NB4 (cell line): ENCODE measurements at regions not wholly inside any gene's neighbourhood (a gene's known extent, or its start where the extent isn't known, plus 50 kb on each side); places are given as distances from the start of the nearest gene placed in this dataset.

Source experiments
- DNase-seq: peaks from one replicate; pipeline ENCODE4 v3.0.0; 2010; ENCODE audit warnings: low read depth
- H3K4me3 ChIP-seq: one replicate; pipeline ENCODE4 v1.5.1; 2011; ENCODE audit warnings: mild to moderate bottlenecking, low read depth, low read length, moderate library complexity
- CTCF ChIP-seq: IDR thresholded peaks from one replicate; pipeline ENCODE4 v1.5.1; 2012; ENCODE audit warnings: low read depth, low read length
- MAX ChIP-seq: IDR thresholded peaks from 2 replicates; pipeline ENCODE4 v1.6.1; 2011; ENCODE audit warnings: low read depth, low read length
- MYC ChIP-seq: IDR thresholded peaks from 2 replicates; pipeline ENCODE4 v1.6.1; 2011; ENCODE audit warnings: low read depth, low read length
- POLR2A ChIP-seq: IDR thresholded peaks from 2 replicates; pipeline ENCODE4 v1.6.1; 2011; ENCODE audit warnings: mild to moderate bottlenecking; ENCODE audit not compliant: insufficient read length; ENCODE audit errors: extremely low read depth

GRCh38 chr11:79514290-79514689 lies 73.5 kb upstream of the TENM4 start:
- TF ChIP-seq MYC (no peak), CTCF (no peak), MAX (no peak), POLR2A (no peak)
- DNase-seq, result no peak
- H3K4me3 ChIP-seq, result no peak overlapping the region

- no peak overlapping the region for H3K4me3 ChIP-seq
- TF ChIP-seq MYC (no peak), MAX (no peak), CTCF (no peak), POLR2A (no peak)
These were observed 72.1 kb upstream of the TENM4 start for GRCh38 chr11:79512706-79513469.

GRCh38 chr11:79510960-79511359 lies 70.1 kb upstream of the TENM4 start:
- TF ChIP-seq MYC (no peak), MAX (no peak), CTCF (no peak), POLR2A (no peak)
- no peak for DNase-seq
- no peak overlapping the region for H3K4me3 ChIP-seq

More at GRCh38 chr11:79512706-79513469, 72.1 kb upstream of the TENM4 start:
- DNase-seq, result no peak

- TF ChIP-seq MAX (no peak), POLR2A (no peak), MYC (no peak), CTCF (no peak)
- no peak for DNase-seq
- no peak overlapping the region for H3K4me3 ChIP-seq
These were observed 67.6 kb upstream of the TENM4 start for GRCh38 chr11:79508461-79508860.

GRCh38 chr11:79507706-79508105 lies 66.9 kb upstream of the TENM4 start:
- no peak overlapping the region for H3K4me3 ChIP-seq
- TF ChIP-seq MAX, result no peak
- no peak for TF ChIP-seq POLR2A

GRCh38 chr11:79506734-79507344 lies 66.0 kb upstream of the TENM4 start:
- TF ChIP-seq CTCF, result no peak
- no peak for TF ChIP-seq MAX
- no peak for TF ChIP-seq MYC
- TF ChIP-seq POLR2A, result no peak

More at GRCh38 chr11:79507706-79508105, 66.9 kb upstream of the TENM4 start:
- no peak for DNase-seq

More at GRCh38 chr11:79506734-79507344, 66.0 kb upstream of the TENM4 start:
- no peak for DNase-seq
- H3K4me3 ChIP-seq, result no peak overlapping the region
